H9 (cell line): ENCODE measurements at regions not wholly inside any gene's neighbourhood (a gene's known extent, or its start where the extent isn't known, plus 50 kb on each side); places are given as distances from the start of the nearest gene placed in this dataset.

Source experiments
- DNase-seq: peaks from one replicate; pipeline ENCODE4 v3.0.0-alpha.2; 2017
- H2AFZ ChIP-seq: one replicate; pipeline ENCODE4 v1.6.1; 2013; ENCODE audit warnings: mild to moderate bottlenecking, low read length, control low read depth, moderate library complexity
- H2AK5ac ChIP-seq: 2 replicates; pipeline ENCODE4 v1.6.1; 2013; ENCODE audit warnings: low read length, control low read depth, mixed read lengths; ENCODE audit not compliant: insufficient read length
- H2BK120ac ChIP-seq: one replicate; pipeline ENCODE4 v1.6.1; 2013; ENCODE audit warnings: low read depth, mild to moderate bottlenecking, low read length, control low read depth, inconsistent platforms; ENCODE audit not compliant: poor library complexity, severe bottlenecking
- H2BK12ac ChIP-seq: 2 replicates; pipeline ENCODE4 v1.6.1; 2013; ENCODE audit warnings: low read length, control low read depth, mixed read lengths, low read depth; ENCODE audit not compliant: insufficient read length
- H2BK15ac ChIP-seq: 2 replicates; pipeline ENCODE4 v1.6.1; 2013; ENCODE audit warnings: low read depth, low read length, control low read depth
- H2BK20ac ChIP-seq: one replicate; pipeline ENCODE4 v1.6.1; 2013; ENCODE audit warnings: low read depth, mild to moderate bottlenecking, low read length, control low read depth, inconsistent platforms; ENCODE audit not compliant: poor library complexity, severe bottlenecking
- H2BK5ac ChIP-seq: 2 replicates; pipeline ENCODE4 v1.6.1; 2013; ENCODE audit warnings: low read length, control low read depth, mixed read lengths; ENCODE audit not compliant: insufficient read length
- H3K14ac ChIP-seq: 2 replicates; pipeline ENCODE4 v1.6.1; 2013; ENCODE audit warnings: low read length, control low read depth; ENCODE audit not compliant: insufficient read depth
- H3K18ac ChIP-seq: 2 replicates; pipeline ENCODE4 v1.6.1; 2013; ENCODE audit warnings: low read depth, mild to moderate bottlenecking, mixed read lengths, low read length, control low read depth; ENCODE audit not compliant: insufficient read length
- H3K23ac ChIP-seq: 2 replicates; pipeline ENCODE4 v1.6.1; 2013; ENCODE audit warnings: low read length, control low read depth, mixed read lengths, low read depth; ENCODE audit not compliant: insufficient read length
- H3K23me2 ChIP-seq: 2 replicates; pipeline ENCODE4 v1.6.1; 2013; ENCODE audit warnings: low read depth, mild to moderate bottlenecking, mixed read lengths, low read length, control low read depth; ENCODE audit not compliant: insufficient read length, poor library complexity, severe bottlenecking
- H3K27ac ChIP-seq: 2 replicates; pipeline ENCODE4 v1.5.1; 2013; ENCODE audit warnings: low read length, control low read depth, mixed read lengths, low read depth; ENCODE audit not compliant: insufficient read length
- H3K27me3 ChIP-seq: 2 replicates; pipeline ENCODE4 v1.6.1; 2013; ENCODE audit warnings: low read length, control low read depth, inconsistent platforms; ENCODE audit not compliant: insufficient read depth
- H3K4ac ChIP-seq: 2 replicates; pipeline ENCODE4 v1.6.1; 2013; ENCODE audit warnings: low read depth, mild to moderate bottlenecking, control low read depth, inconsistent platforms, low read length, moderate library complexity
- H3K4me1 ChIP-seq: 2 replicates; pipeline ENCODE4 v1.6.1; 2013; ENCODE audit warnings: low read length, control low read depth, inconsistent platforms; ENCODE audit not compliant: insufficient read depth
- H3K4me2 ChIP-seq: 2 replicates; pipeline ENCODE4 v1.6.1; 2013; ENCODE audit warnings: low read length, control low read depth, mixed read lengths; ENCODE audit not compliant: insufficient read length, insufficient read depth
- H3K56ac ChIP-seq: 2 replicates; pipeline ENCODE4 v1.6.1; 2013; ENCODE audit warnings: low read depth, mild to moderate bottlenecking, mixed read lengths, low read length, control low read depth; ENCODE audit not compliant: insufficient read length
- H3K79me1 ChIP-seq: 2 replicates; pipeline ENCODE4 v1.6.1; 2013; ENCODE audit warnings: low read depth, mild to moderate bottlenecking, moderate library complexity, low read length, control low read depth, inconsistent platforms; ENCODE audit not compliant: insufficient read depth, poor library complexity, severe bottlenecking
- H3K79me2 ChIP-seq: 2 replicates; pipeline ENCODE4 v1.6.1; 2013; ENCODE audit warnings: low read length, control low read depth, inconsistent platforms; ENCODE audit not compliant: insufficient read depth
- H3K9ac ChIP-seq: 2 replicates; pipeline ENCODE4 v1.6.1; 2013; ENCODE audit warnings: low read length, control low read depth, mixed read lengths; ENCODE audit not compliant: insufficient read length; ENCODE audit errors: extremely low read depth
- H3K9me3 ChIP-seq: one replicate; pipeline ENCODE4 v1.6.1; 2013; ENCODE audit warnings: low read depth, low read length, inconsistent platforms; ENCODE audit not compliant: control insufficient read depth
- H3T11ph ChIP-seq: one replicate; pipeline ENCODE4 v1.6.1; 2013; ENCODE audit warnings: mild to moderate bottlenecking, low read length, control low read depth, inconsistent platforms
- H4K20me1 ChIP-seq: one replicate; pipeline ENCODE4 v1.6.1; 2013; ENCODE audit not compliant: control insufficient read depth, insufficient read length, insufficient read depth
- H4K5ac ChIP-seq: 2 replicates; pipeline ENCODE4 v1.6.1; 2013; ENCODE audit warnings: low read depth, mild to moderate bottlenecking, mixed read lengths, low read length, control low read depth; ENCODE audit not compliant: insufficient read length
- H4K8ac ChIP-seq: replicated peaks from 2 replicates; pipeline ENCODE4 v1.6.1; 2013; ENCODE audit warnings: low read length, control low read depth, mixed read lengths, low read depth; ENCODE audit not compliant: insufficient read length
- H4K91ac ChIP-seq: 2 replicates; pipeline ENCODE4 v1.6.1; 2013; ENCODE audit warnings: low read depth, mild to moderate bottlenecking, moderate library complexity, mixed read lengths, low read length, control low read depth; ENCODE audit not compliant: insufficient read length
- H3K27ac Mint-ChIP-seq, 3 experiments: 2 replicates in 2 of 3; 3 replicates in 1 of 3; pipeline ENCODE4 v1.8.0; 2020 to 2021; ENCODE audit warnings: mixed read lengths in 3 of 3, mild to moderate bottlenecking in 1 of 3, moderate library complexity in 1 of 3
- H3K27me3 Mint-ChIP-seq: 2 replicates; pipeline ENCODE4 v1.8.0; 2021; ENCODE audit warnings: low read depth, mild to moderate bottlenecking, moderate library complexity, mixed read lengths
- H3K36me3 Mint-ChIP-seq, 3 experiments: 2 replicates in 2 of 3; 3 replicates in 1 of 3; pipeline ENCODE4 v1.8.0; 2020 to 2021; ENCODE audit warnings: low read depth in 3 of 3, mixed read lengths in 3 of 3; ENCODE audit not compliant: insufficient read depth in 1 of 3
- H3K4me1 Mint-ChIP-seq, 2 experiments: 2 replicates each; pipeline ENCODE4 v1.8.0; 2020; ENCODE audit warnings: mixed read lengths in 2 of 2
- H3K4me3 Mint-ChIP-seq, 2 experiments: 2 replicates in 1 of 2; 3 replicates in 1 of 2; pipeline ENCODE4 v1.8.0; 2020 to 2021; ENCODE audit warnings: mild to moderate bottlenecking in 2 of 2, mixed read lengths in 2 of 2, moderate library complexity in 1 of 2
- H3K9me3 Mint-ChIP-seq, 2 experiments: 2 replicates in 1 of 2; 3 replicates in 1 of 2; pipeline ENCODE4 v1.8.0; 2020; ENCODE audit warnings: mild to moderate bottlenecking in 2 of 2, mixed read lengths in 2 of 2, moderate library complexity in 1 of 2
- WGBS: extraction: QIAGEN DNeasy Blood & Tissue Kit; methylation state at CpG from one replicate; pipeline ENCODE4 v1.1.7; 2013; ENCODE audit warnings: missing lambda C conversion rate, low lambda C conversion rate, mixed read lengths; ENCODE audit not compliant: insufficient read length; ENCODE audit errors: extremely low coverage; 5-methylcytosine and 5-hydroxymethylcytosine counted together
- TF ChIP-seq, protein P1 (sequence below): fragments of 200-600 bp; sonication (generic); conservative IDR thresholded peaks from 3 replicates; pipeline ENCODE4 v1.8.0; 2021; ENCODE audit warnings: antibody characterized with exemption, mild to moderate bottlenecking

DNA sequence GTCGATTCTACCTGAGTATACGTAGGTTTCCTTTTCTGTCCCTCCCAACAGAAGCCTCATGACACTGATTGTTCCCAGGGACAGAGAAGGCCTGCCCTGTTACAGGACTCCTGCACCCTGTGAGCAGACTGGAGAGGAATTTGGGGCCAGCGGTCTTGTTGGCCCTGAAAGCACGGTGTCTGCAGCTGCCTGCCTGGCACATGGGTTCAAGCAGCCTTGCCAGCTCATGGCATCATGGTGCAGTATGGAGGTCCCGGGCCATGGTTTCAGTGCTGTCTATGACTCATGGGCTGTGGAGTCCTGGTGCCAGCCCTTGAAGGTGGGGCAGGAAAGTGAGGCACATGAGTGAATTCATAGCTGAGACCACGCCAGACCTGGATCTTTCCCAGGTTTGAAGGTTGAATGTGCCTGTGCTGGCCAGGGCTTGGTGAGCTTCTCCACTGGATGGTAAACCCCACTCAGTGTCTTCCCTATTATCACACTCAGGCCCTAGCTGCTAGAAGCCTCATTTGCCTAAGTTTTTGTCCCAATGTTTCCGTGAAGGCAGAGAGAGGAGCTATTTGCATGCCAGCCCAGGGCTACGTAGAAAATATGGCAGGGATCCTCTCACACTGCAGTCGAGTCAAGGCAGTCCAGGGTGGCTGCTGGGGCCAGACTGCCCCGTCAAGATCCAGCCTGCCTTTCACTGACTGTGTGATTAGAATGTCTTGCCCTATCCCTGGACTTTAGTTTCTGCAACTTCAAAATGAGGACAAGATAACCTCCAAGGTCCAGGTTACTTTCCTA lies 277.2 kb upstream of the CCL2 start:
- peaks cover 6 to 10% of the 10 kb centered on the region in 2 experiments for H3K4me1 Mint-ChIP-seq
- no peak for DNase-seq
- Histone ChIP-seq H4K8ac (no peak overlapping the region), H4K5ac (no peak overlapping the region), H2BK20ac (no peak overlapping the region), H4K91ac (no peak overlapping the region), H2BK15ac (no peak overlapping the region), H2BK12ac (no peak overlapping the region), H3K18ac (peak overlapping the region; percentile 69), H3K4me2 (no peak overlapping the region), H3K79me2 (no peaks in the 10 kb centered on the region), H4K20me1 (no peaks in the 10 kb centered on the region), H3K27me3 (no peaks in the 10 kb centered on the region), H3K9me3 (no peaks in the 10 kb centered on the region), H3K14ac (peak overlapping the region; percentile 47; the same call in 1 of the 2 replicates), H3K23me2 (no peaks in the 10 kb centered on the region), H3K4me1 (no peaks in the 10 kb centered on the region), H3K79me1 (no peaks in the 10 kb centered on the region), H3K56ac (no peak overlapping the region), H2BK120ac (no peak overlapping the region), H3K27ac (no peak overlapping the region), H3T11ph (no peak overlapping the region), H3K23ac (no peak overlapping the region), H2AK5ac (no peak overlapping the region), H3K9ac (no peak overlapping the region), H2BK5ac (no peak overlapping the region), H2AFZ (no peak overlapping the region), H3K4ac (no peak overlapping the region; the same call in 1 of the 2 replicates)
- H3K36me3 Mint-ChIP-seq: no peaks in the 10 kb centered on the region; a peak in 1 of 7 replicates
- TF ChIP-seq, protein P1, sequence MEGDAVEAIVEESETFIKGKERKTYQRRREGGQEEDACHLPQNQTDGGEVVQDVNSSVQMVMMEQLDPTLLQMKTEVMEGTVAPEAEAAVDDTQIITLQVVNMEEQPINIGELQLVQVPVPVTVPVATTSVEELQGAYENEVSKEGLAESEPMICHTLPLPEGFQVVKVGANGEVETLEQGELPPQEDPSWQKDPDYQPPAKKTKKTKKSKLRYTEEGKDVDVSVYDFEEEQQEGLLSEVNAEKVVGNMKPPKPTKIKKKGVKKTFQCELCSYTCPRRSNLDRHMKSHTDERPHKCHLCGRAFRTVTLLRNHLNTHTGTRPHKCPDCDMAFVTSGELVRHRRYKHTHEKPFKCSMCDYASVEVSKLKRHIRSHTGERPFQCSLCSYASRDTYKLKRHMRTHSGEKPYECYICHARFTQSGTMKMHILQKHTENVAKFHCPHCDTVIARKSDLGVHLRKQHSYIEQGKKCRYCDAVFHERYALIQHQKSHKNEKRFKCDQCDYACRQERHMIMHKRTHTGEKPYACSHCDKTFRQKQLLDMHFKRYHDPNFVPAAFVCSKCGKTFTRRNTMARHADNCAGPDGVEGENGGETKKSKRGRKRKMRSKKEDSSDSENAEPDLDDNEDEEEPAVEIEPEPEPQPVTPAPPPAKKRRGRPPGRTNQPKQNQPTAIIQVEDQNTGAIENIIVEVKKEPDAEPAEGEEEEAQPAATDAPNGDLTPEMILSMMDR: no peak
- no CpG with 5 or more reads among the region's 10 CpGs for WGBS
- peak overlapping the region in 1 of 3 experiments; percentile 50; a peak in 1 of 7 replicates for H3K27ac Mint-ChIP-seq
- no peak overlapping the region for H3K4me3 Mint-ChIP-seq
- no peaks in the 10 kb centered on the region for H3K9me3 Mint-ChIP-seq
- H3K27me3 Mint-ChIP-seq: peaks cover 2% of the 10 kb centered on the region; the same call in 1 of the 2 replicates
